Activated naive CD4-positive, alpha-beta T cell treated with anti-CD3 and anti-CD28 coated beads, Interleukin-2, amount 50 U/mL, for 72 hours (primary cell): ENCODE measurements at regions not wholly inside any gene's neighbourhood (a gene's known extent, or its start where the extent isn't known, plus 50 kb on each side); places are given as distances from the start of the nearest gene placed in this dataset.

Experiments
- ATAC-seq, 2 donors: fragments of 150-1000 bp; cut with Tn5 transposase; 2 replicates each; pipeline ENCODE4 v1.10.0; 2021; ENCODE audit warnings: mild to moderate bottlenecking in 2 of 2, moderate library complexity in 2 of 2
- DNase-seq, 2 donors: peaks; one replicate each; pipeline ENCODE4 v3.0.0; 2021 to 2022; ENCODE audit warnings: low spot score in 2 of 2
- H3K27ac Mint-ChIP-seq, 2 donors: one replicate each; pipeline ENCODE4 v1.8.0; 2022; ENCODE audit warnings: mild to moderate bottlenecking in 2 of 2, mixed read lengths in 2 of 2
- H3K36me3 Mint-ChIP-seq, 2 donors: one replicate each; pipeline ENCODE4 v1.8.0; 2022; ENCODE audit warnings: mixed read lengths in 2 of 2
- H3K9me3 Mint-ChIP-seq, 2 donors: one replicate each; pipeline ENCODE4 v1.8.0; 2022; ENCODE audit warnings: mixed read lengths in 2 of 2

DNA sequence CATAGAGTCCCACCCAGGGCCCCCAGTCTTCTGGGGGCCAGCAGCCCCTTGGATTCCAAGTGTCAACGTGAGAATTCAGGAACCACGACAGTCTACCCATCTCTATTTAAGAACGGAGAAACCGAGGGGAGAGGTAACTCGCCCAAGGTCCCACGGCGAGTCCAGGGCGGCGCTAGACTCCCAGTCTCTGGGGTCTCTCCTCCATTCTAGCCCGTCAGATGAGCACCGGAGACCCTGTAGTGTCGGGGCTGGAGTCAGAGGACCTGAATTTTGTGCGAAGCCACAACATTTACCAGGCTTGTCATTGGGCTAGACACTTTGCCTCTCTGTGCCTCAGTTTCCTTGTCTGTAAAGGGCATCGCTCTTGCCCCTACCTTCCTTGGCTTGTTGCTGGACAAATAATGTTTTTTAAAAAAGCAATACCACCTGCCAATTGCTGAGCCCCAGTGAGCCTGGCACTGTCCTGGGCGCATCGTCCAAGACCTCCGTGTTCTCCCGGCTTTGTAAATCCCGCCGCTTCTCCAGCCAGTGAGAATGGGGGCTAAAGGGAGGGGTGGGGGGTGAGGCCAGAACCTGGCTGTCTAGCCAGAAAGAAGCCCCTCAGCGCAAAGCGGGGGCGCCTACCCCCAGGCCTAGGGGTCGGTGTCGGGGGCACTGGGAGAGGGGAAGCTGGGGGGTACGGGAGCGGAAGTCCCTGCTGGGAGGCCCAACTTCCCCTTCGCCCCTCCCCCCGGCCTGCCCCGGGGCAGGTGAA lies 91.7 kb downstream of the NCR2 start:
- no peak overlapping the region for H3K27ac Mint-ChIP-seq

DNA sequence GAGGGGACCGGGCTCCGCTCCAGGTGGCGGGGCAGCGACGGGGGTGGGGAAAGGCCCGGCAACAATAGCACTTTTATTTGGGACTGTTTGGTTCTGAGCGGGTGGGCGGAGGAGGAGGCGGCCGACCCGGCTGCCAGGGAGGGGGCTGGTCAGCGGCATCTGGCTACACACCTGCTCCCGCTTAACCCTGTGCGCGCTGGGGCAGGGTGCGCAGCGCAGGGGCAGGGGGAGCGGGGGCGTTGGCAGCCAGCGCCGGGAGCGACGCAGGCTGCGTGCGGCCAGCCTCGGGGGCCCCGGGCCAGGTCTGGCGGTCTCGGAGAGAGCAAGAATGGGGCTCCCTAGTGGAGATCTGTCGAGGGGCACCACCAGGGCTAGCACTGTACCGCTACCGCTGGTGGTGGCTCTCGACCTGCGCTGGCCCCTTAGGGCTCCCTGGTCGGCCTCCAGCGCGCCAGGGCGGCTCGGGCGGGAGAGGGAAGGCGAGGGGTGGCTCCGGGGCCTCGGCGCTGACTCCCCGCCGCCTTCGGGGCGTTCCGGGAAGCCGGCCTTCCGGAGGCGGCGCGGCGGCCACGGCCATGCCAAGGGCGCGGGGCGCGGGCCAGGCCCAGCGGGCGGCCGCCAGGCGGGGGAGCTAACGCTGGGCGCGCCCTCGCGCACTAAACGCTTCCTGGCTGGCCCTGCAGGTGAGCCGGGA lies 92.4 kb downstream of the NCR2 start:
- H3K36me3 Mint-ChIP-seq = no peaks in the 10 kb centered on the region
- no peak overlapping the region for H3K27ac Mint-ChIP-seq
- DNase-seq (peak in 1 of 2 donors; percentile 39), ATAC-seq (peak; percentile 53 to 59)
- H3K9me3 Mint-ChIP-seq = no peaks in the 10 kb centered on the region

More for the DNA sequence above, 91.7 kb downstream of the NCR2 start:
- Mint-ChIP-seq H3K9me3 (no peaks in the 10 kb centered on the region), H3K36me3 (no peaks in the 10 kb centered on the region)
- no peak for ATAC-seq
- no peak for DNase-seq

DNA sequence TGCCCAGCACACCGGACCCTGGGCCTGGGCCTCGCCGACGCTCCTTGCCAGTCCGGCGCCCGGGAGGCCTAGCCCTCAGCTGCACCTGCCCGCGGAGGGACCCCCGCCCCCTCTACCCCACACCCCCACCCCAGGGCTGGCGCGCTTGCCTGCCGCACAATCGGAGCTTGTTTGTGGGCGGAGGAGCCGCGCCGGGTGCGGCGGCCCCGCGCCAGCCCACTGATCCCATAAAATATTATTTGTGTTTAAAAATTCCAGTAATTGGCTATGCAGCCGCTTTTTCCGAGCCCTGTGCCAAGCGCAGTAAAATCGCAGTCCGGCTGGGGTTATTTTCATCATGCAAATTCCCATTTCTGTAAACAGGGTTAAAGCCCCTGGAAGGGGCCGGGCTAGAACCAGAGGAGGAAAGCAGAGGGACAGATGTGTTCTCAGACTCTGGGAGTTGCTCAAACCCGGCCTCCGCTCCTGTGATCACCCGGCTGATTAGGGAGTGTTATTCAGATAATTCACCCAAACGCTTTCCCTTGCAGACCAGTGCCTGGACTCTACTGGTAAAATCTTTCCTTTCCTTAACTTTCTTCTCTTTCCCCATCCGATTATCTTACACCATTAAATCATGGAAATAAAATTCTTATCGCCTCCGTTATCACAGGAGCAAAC lies 93.1 kb downstream of the NCR2 start:
- Mint-ChIP-seq H3K36me3 (no peaks in the 10 kb centered on the region), H3K27ac (no peak overlapping the region), H3K9me3 (no peaks in the 10 kb centered on the region)
- ATAC-seq (no peak), DNase-seq (no peak)

DNA sequence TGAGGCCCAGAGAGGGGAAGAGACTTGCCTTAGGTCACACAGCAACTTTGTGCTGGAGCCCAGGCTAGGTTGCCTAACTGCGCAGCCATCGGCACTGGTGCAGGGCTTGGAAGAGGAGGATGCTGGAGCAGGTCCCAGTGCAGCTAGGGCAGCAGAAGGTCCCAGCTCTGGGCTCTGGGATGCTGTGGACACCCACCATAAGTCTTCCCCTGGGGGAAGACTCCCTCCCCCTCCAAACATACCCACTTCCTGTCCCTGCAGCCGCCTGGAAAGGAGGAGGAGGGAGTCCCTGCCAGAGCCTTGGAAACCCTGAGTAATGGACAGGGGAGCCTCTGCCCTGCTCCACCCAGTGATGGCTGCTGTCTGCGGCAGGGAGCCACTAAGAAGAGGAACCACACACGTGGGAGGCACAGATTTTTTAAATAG lies 93.6 kb downstream of the NCR2 start:
- DNase-seq (peak in 1 of 2 donors; percentile 36), ATAC-seq (peak; percentile 62 to 79)
- no peaks in the 10 kb centered on the region for H3K9me3 Mint-ChIP-seq
- no peaks in the 10 kb centered on the region for H3K36me3 Mint-ChIP-seq
- no peak overlapping the region for H3K27ac Mint-ChIP-seq

GRCh38 chr6:41429506-41430504 lies 94.4 kb downstream of the NCR2 start:
- no peak for ATAC-seq
- no peaks in the 10 kb centered on the region for H3K36me3 Mint-ChIP-seq
- DNase-seq = no peak
- H3K27ac Mint-ChIP-seq = no peak overlapping the region
- no peaks in the 10 kb centered on the region for H3K9me3 Mint-ChIP-seq

GRCh38 chr6:41430875-41431274 lies 95.5 kb downstream of the NCR2 start:
- H3K27ac Mint-ChIP-seq = no peak overlapping the region
- DNase-seq = no peak

DNA sequence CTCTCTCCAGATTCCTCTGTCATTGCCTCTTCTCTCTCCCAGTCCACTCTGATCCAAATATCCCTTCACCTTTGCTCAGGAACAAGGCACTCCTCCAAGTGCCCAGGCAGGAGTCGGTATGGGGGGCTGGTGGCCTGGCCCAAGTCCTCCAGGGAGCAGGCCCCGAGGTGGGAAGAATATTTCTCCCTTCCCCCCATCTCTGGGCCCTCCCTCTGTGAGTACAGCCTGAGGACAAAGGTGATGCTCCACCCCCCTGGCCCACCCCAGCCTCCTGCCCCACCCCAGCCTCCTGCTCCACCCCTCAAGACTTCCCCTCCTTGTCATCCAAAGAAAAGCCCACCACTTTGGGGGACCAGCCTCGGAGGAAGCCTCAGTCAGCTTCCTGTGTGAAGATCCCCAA lies 96.9 kb downstream of the NCR2 start:
- no peaks in the 10 kb centered on the region for H3K36me3 Mint-ChIP-seq
- ATAC-seq (no peak), DNase-seq (no peak)
- no peak overlapping the region for H3K27ac Mint-ChIP-seq
- H3K9me3 Mint-ChIP-seq = no peaks in the 10 kb centered on the region

More at GRCh38 chr6:41430875-41431274, 95.5 kb downstream of the NCR2 start:
- H3K36me3 Mint-ChIP-seq = no peaks in the 10 kb centered on the region
- no peak for ATAC-seq
- H3K9me3 Mint-ChIP-seq = no peaks in the 10 kb centered on the region

DNA sequence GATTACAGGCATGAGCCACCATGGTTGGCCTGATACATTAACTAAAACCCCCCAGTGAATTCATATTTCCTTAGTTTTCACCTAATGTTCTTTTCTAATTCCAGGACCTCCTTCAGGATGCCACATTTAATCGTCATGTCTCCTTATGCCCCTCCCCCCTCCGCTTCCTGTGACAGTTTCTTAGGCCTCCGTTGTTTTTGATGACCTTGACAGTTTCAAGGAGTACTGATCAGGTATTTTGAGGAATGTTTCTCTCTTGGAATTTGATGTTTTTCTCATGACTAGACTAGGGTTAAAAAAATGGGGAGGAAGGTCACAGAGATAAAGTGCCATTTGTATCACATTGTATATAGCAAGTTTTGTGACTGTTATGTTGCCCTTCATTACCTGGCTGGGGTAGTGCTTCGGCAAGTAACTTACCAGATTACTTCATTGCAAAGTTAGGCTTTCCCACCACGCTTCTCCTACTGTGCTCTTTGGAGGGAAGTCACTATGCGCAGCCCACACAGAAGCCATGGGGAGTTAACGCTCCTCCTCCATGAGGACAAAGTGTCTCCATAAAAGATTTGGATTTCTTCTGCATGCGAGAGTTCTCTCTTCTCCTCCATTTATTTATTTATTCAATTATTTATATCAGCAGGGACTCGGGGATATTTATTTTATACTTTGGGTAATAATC lies 99.5 kb downstream of the NCR2 start:
- no peaks in the 10 kb centered on the region for H3K36me3 Mint-ChIP-seq
- ATAC-seq (no peak), DNase-seq (no peak)
- H3K27ac Mint-ChIP-seq = no peak overlapping the region
- no peaks in the 10 kb centered on the region for H3K9me3 Mint-ChIP-seq

GRCh38 chr6:41437604-41438003 lies 102.2 kb downstream of the NCR2 start:
- H3K27ac Mint-ChIP-seq = no peak overlapping the region
- ATAC-seq = no peak
- no peak for DNase-seq
- H3K36me3 Mint-ChIP-seq = no peaks in the 10 kb centered on the region
- no peaks in the 10 kb centered on the region for H3K9me3 Mint-ChIP-seq

DNA sequence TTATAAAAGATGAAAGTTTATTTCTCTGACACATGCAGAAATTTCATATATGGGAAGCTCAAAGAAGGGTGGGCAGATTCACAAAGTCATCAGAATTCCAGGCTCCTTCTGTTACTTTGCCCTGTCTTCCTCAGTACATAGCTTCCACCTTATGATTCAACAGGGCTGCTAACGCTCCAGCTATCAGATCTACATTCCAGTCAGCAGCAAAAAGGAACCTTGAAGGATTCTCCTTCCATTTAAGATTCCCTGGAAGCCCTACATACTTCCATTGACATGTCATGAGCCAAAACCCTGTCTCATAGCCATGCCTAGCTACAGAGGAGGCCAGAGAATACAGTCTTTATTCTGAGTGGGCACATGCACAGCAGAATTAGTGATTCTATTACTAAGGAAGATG lies 103.3 kb downstream of the NCR2 start:
- no peak overlapping the region for H3K27ac Mint-ChIP-seq
- no peaks in the 10 kb centered on the region for H3K36me3 Mint-ChIP-seq
- no peak for DNase-seq
- no peaks in the 10 kb centered on the region for H3K9me3 Mint-ChIP-seq
- ATAC-seq = no peak

GRCh38 chr6:41439524-41440418 lies 104.4 kb downstream of the NCR2 start:
- peak overlapping the region; percentile 26 to 78 for H3K27ac Mint-ChIP-seq

DNA sequence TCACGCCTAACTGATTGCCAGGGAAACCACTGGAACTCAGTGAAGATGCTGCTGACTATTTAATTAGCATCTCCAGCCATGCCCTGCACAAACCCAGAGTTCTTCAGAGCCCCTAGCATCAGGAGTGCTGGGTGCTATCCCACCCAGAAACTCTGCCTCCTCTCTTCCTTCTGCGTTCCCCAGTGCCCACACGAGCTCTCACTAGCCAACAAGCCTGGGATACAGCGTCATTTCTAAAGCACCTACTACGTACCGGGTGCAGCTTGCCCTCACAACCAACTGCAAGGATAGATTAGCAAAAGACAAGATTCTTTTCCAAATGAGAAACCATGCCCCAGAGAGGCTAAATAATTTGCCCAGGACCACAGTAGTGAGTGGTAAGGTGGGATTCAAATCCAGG lies 105.2 kb upstream of the FOXP4 start:
- DNase-seq (no peak), ATAC-seq (no peak)
- Mint-ChIP-seq H3K36me3 (no peaks in the 10 kb centered on the region), H3K27ac (peak overlapping the region in 1 of 2 donors; percentile 18), H3K9me3 (no peaks in the 10 kb centered on the region)

More at GRCh38 chr6:41439524-41440418, 104.4 kb downstream of the NCR2 start:
- ATAC-seq = peak; percentile 50 to 66
- DNase-seq = no peak
- H3K9me3 Mint-ChIP-seq = no peaks in the 10 kb centered on the region
- no peaks in the 10 kb centered on the region for H3K36me3 Mint-ChIP-seq

- Mint-ChIP-seq H3K9me3 (no peaks in the 10 kb centered on the region), H3K27ac (peak overlapping the region in 1 of 2 donors; percentile 18), H3K36me3 (no peaks in the 10 kb centered on the region)
- ATAC-seq (no peak), DNase-seq (no peak)
These were observed 104.4 kb upstream of the FOXP4 start for GRCh38 chr6:41441598-41442351.

DNA sequence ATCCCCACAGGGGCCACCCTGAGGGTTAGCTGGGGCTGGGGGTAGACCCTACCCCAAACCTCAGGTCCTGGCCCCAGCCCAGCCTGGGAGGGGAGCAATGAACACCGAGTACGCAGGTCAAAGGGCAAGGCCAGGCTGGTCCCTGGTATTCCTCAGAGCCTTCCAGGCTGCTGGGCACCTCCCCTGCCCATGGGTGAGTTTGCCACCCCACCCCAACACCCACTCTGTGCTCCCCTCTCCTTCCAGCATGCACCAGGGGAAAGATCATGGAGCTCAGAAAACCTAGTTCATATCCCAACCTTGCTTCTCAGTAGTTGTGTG lies 103.9 kb upstream of the FOXP4 start:
- no peaks in the 10 kb centered on the region for H3K9me3 Mint-ChIP-seq
- no peaks in the 10 kb centered on the region for H3K36me3 Mint-ChIP-seq
- DNase-seq = no peak
- no peak for ATAC-seq
- no peak overlapping the region for H3K27ac Mint-ChIP-seq
